Stromal cell of bone marrow (primary cell): ENCODE measurements at regions not wholly inside any gene's neighbourhood (a gene's known extent, or its start where the extent isn't known, plus 50 kb on each side); places are given as distances from the start of the nearest gene placed in this dataset.
"Not testable (repeated sequence)": the region's sequence is repeated elsewhere in the genome, so short reads cannot be mapped to it uniquely, and the experiment has no call there.

ENCODE experiments used
- DNase-seq: peaks from one replicate; pipeline ENCODE4 v3.0.0-alpha.2; 2012; ENCODE audit warnings: low read depth

GRCh38 chr4:92012899-92013867 is 290.6 kb upstream of the GRID2 start:
- DNase-seq = no peak

- no peak for DNase-seq
Observed at GRCh38 chr4:92014067-92014466, 289.7 kb upstream of the GRID2 start.

GRCh38 chr4:92021203-92021602 is 282.6 kb upstream of the GRID2 start:
- no peak for DNase-seq

- DNase-seq = no peak
Observed at GRCh38 chr4:92021788-92022187, 282.0 kb upstream of the GRID2 start.

DNA sequence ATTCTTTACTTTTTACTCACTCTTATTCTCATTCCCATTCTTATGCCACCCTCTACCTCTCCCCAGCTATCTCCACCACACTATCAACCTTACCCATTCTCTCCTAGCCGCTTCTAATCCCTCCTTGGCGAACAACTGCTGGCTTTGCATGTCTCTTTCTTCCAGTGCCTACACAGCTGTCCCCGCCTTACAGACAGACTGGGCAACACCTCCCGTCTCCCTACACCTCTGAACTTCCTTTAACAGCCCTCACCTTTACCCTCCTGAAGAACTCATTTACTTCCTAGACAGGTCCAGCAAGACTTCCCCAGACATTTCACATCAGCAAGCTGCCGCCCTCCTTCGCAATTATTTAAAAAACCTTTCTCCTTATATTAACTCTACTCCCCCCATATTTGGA is 274.9 kb upstream of the GRID2 start:
- DNase-seq = not testable (repeated sequence)

- DNase-seq = no peak
Observed at GRCh38 chr4:92031825-92032224, 271.9 kb upstream of the GRID2 start.

DNA sequence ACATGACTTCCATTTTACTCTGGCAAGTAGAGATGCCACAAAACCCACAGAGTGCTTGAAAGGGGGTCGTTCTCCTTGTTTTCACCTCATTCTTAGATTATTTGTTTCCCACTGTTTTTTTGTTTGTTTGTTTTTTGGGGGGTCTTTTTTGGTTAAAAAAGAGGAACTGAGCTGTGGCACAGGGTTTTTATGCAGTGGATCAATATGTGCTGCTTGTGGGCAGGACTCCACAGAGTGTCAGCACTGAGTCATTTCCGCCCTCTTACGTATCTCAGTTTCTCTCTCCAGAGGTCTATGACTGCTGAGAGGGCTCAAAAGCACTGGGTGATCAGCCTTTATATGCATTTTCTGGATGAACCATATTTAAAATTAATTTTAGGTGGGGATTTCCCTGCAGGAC is 268.1 kb upstream of the GRID2 start:
- no peak for DNase-seq

DNA sequence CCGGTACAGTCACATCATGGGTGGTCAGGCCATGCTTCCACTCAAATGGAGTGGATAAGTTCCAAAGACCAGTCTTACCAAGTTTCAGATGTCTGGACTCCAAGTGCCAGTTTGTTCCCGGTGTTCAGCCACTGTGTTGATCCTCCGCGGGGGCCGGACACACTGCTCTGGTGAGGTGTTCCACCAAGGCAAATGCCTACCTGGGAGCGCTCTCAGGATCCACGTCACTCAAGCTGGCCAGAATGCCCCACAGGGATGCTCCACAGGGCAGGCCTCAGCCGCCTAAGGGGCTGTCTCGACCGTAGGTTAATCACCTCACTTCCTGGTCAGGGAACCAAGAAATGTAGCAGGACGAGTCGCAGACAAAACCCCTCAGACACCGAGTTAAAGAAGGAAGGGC is 258.0 kb upstream of the GRID2 start:
- DNase-seq = no peak

DNA sequence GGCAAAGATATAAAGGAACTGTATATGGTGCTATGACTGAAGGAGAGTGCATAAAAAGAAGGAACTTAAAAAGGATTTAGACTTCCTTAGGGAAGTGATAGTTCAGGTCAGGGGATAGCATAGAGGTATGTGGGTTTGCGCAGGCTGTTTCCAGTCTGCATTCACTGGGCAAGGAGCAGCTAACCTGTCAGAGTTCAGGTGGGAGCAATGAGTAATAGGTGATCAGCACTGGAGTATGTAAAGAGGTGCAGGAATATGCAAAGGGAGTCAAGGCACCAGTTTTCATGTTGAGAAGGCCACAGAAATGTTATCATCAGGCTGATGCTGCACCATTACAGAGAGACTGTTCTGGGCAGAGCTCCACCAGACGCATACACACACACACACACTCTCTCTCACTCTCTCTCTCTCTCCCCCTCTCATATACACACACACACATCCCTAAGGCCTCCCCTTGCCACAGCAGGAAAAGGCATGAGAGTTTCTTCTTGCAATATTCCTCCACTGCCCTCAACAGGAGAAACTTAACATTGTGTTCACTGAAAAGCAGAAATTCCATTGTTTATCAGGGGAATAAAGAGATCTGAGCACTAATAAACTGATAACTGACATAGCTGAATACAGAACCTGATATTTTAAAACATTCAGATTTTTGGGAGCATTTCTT is 256.4 kb upstream of the GRID2 start:
- DNase-seq = peak; percentile 6

DNA sequence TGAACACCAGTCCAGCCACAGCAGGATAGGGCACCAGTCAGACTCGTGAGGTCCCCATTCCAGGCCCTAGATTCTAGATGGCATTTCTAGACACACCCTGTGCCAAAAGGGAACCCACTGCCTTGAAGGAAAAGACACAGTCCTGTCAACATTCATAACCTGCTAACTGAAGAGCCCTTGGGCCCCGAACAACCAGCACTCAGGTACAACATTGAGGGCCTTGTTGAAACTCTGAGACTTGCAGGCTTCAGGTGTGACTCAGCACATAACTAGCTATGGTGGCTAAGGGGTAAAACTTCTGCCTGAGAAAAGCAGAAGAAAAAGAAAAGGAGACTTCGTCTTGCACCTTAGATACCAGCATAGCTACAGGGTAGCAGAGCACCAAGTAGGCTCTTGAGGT is 252.9 kb upstream of the GRID2 start:
- DNase-seq = no peak

DNA sequence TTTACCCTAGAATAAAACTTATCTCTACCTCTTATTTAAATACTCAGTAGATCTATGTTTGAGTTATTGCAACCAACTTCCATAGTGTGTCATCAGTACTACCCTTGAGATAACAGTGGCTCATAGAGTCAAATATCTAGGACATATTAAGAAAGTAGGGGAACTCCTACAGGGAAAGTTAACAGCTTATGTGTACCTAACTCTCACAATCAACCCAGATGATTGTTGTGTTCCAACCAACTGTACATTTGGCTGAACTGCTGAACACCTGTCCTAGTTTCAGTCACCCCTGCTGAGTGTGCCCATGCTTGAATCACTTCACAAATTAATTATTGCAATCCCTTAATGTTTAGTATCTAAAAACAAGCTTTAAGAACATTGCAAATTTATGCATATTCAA is 244.2 kb upstream of the GRID2 start:
- no peak for DNase-seq

- no peak for DNase-seq
Observed at GRCh38 chr4:92060333-92060732, 243.4 kb upstream of the GRID2 start.

DNA sequence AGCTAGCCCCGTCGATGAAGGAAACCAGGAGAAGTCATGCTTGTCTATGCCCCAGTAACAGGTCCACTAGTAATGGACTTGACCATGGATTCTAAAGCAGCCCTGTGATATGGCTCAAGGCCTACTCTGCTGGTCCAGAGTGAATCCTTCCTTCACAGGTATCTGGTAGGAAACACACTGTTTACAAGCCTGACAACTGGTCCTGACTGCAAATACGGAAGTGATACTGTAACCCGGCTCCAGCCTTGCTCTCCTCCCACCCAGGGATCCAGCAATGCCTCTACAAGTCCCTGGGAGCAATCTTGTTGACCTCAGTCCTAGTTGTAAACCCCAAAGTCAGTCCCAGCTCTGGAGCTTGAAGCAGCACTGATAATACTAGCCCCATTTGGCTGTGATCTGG is 239.2 kb upstream of the GRID2 start:
- DNase-seq = no peak

GRCh38 chr4:92066485-92066884 is 237.3 kb upstream of the GRID2 start:
- DNase-seq = no peak

- no peak for DNase-seq
Observed at GRCh38 chr4:92071587-92071986, 232.2 kb upstream of the GRID2 start.

- no peak for DNase-seq
Observed at GRCh38 chr4:92074839-92075238, 228.9 kb upstream of the GRID2 start.

- DNase-seq = no peak
Observed at GRCh38 chr4:92090887-92091286, 212.9 kb upstream of the GRID2 start.

DNA sequence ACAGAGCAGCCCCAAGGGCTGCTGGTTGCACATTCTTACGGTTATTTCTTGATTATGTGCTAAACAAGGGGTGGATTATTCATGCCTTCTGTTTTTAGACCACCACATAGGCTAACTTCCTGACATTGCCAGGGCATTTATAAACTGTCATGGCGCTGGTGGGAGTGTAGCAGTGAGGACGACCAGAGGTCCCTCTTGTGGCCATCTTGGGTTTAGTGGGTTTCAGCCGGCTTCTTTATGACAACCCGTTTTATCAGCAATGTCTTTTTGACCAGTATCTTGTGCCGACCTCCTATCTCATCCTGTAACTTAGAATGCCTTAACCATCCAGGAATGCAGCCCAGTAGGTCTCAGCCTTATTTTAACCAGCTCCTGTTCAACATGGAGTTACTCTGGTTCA is 212.4 kb upstream of the GRID2 start:
- DNase-seq = no peak

GRCh38 chr4:92099861-92100260 is 203.9 kb upstream of the GRID2 start:
- no peak for DNase-seq

DNA sequence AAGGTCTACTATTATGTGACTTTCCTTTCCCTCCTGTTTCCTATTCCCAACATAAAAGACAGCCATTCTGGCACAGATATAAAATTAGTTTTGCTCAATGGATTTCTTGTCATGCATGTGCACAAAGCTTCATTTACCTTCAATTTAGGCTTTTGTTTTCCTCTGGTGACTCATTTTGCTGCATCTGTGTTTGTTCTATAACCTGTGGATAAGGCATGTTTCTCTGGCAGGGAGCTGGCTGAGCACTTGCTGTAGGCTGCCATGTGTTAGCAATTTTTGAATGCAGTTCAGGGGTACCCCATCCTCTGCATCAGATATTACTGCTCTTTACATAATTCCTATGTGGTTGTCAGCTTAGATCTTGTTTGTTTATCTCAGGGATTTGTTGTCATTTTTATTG is 202.8 kb upstream of the GRID2 start:
- no peak for DNase-seq

GRCh38 chr4:92101737-92102172 is 202.0 kb upstream of the GRID2 start:
- peak; percentile 45 for DNase-seq

DNA sequence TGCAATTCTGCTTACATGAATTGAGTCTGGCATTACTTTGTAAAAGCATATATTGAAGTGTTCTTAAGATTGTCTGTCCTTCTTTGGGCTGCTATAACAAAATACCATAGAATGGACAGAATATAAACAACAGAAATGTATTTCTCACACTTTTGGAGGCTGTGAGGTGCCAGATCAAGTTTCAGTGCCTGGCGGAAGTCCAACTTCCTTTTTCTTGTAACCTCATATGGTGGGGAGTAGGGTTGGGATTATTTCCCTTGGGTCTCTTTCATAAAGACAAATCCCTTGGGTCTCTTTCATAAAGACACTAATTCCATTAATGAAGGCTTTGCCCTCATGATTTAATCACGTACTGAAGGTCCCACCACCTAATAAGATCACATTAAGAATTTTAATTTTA is 199.3 kb upstream of the GRID2 start:
- no peak for DNase-seq

DNA sequence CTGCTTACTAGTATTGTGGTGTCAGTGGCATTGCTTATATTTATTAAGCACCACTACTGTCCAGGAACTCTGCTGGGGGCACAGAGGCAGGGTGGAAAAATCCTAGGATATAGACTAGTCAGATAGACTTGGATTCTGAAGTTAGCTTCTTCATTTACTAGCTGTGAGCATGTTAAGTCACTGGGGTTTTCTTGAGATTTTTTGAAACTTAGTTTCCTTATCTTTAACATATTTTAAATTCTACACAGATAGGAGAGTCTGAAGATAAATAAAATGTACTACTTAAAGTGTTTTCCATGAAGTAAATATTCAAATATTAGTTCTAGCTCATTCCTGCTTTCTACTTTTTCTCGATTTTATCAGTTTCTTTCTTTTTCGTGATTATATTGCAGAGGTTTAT is 196.9 kb upstream of the GRID2 start:
- no peak for DNase-seq
